Heart left ventricle (tissue), 16 donors: ENCODE measurements at regions not wholly inside any gene's neighbourhood (a gene's known extent, or its start where the extent isn't known, plus 50 kb on each side); places are given as distances from the start of the nearest gene placed in this dataset.

Source experiments
- ATAC-seq, 4 donors: fragments of 200-7000 bp; cut with Tn5 transposase; one replicate each; pipeline ENCODE4 v1.9.1; 2020 to 2022; ENCODE audit warnings: moderate library complexity in 4 of 4, mild to moderate bottlenecking in 3 of 4, moderate number of reproducible peaks in 1 of 4
- DNase-seq, 5 donors: peaks; one replicate each; pipeline ENCODE4 v3.0.0-alpha.2; 2020
- H3K27ac ChIP-seq, 12 donors: fragments of 200-600 bp; sonication (generic) in 4 of 12; one replicate each; pipeline versions ENCODE4 v1.5.0 to v1.8.0; 2016 to 2022; ENCODE audit warnings: mild to moderate bottlenecking in 2 of 12
- H3K27me3 ChIP-seq, 9 donors: fragments of 200-600 bp; sonication (generic) in 2 of 9; one replicate each; pipeline versions ENCODE4 v1.5.1 to v1.8.0; 2016 to 2022; ENCODE audit warnings: mild to moderate bottlenecking in 3 of 9
- H3K36me3 ChIP-seq, 9 donors: fragments of 200-600 bp; sonication (generic) in 2 of 9; one replicate each; pipeline versions ENCODE4 v1.5.0 to v1.8.0; 2018 to 2022; ENCODE audit warnings: mild to moderate bottlenecking in 2 of 9
- H3K4me1 ChIP-seq, 12 donors: fragments of 200-600 bp; sonication (generic) in 4 of 12; one replicate each; pipeline versions ENCODE4 v1.5.0 to v1.8.0; 2016 to 2022; ENCODE audit warnings: mild to moderate bottlenecking in 3 of 12
- H3K4me3 ChIP-seq, 12 donors: fragments of 200-600 bp; sonication (generic) in 4 of 12; one replicate each; pipeline versions ENCODE4 v1.5.0 to v1.8.0; 2017 to 2022; ENCODE audit warnings: mild to moderate bottlenecking in 9 of 12, moderate library complexity in 4 of 12
- H3K9me3 ChIP-seq, 12 donors: fragments of 200-600 bp; sonication (generic) in 4 of 12; one replicate each; pipeline versions ENCODE4 v1.5.0 to v1.8.0; 2016 to 2022; ENCODE audit warnings: mild to moderate bottlenecking in 1 of 12
- CTCF ChIP-seq, 12 donors: fragments of 200-600 bp; sonication (generic) in 4 of 12; IDR thresholded peaks; one replicate each; pipeline versions ENCODE4 v1.5.0 to v1.8.0; 2018 to 2022; ENCODE audit warnings: antibody characterized with exemption in 12 of 12, mild to moderate bottlenecking in 5 of 12
- POLR2A ChIP-seq, 2 donors: fragments of 450-650 bp; IDR thresholded peaks; one replicate each; pipeline ENCODE4 v1.6.1; 2017; ENCODE audit warnings: antibody characterized with exemption in 2 of 2, mild to moderate bottlenecking in 2 of 2, moderate library complexity in 2 of 2
- WGBS, 4 donors: extraction: QIAGEN DNeasy Blood & Tissue Kit in 2 of 4; methylation state at CpG; one replicate each; pipeline versions ENCODE4 v1.1.5 to v1.1.7; 2013 to 2018; 5-methylcytosine and 5-hydroxymethylcytosine counted together
- intact Hi-C, 10 donors: fragments of 100-400 bp; cut with DNase I; formaldehyde crosslinking; loops; one replicate each; pipeline versions ENCODE4 v1.11.1 to v1.14.2; 2022
- donor health status: ischemic (EF 13 %, LVEDD 7.1; RV severe dilation, severe dysfunction).
- donor health status: healthy with polysubstance abuse.
- donor health status: DM: no; HTN: yes; CAD: no.
- donor health status: DM: no; HTN: no; CAD: no.
- donor health status: ischemic (EF 25% LVEDD 6.9; RV normal size, moderate dysfunction).
- donor health status: ischemic (EF 25% LVEDD 5.7; RV mildly dilated, moderate dysfunction).
- donor health status: healthy.
- donor health status: DM: yes; HTN: yes; CAD: no.
- donor health status: ischemic (EF 35%, LVEDD 5.7; RV mildly dilated, moderate dysfunction).
- donor health status: nonischemic (EF 11% LVEDD 7.7; RV severe dilation, severe dysfunction).
- donor health status: DM: yes; HTN: yes; CAD: no.
- donor health status: PGD.
- donor health status: ischemic (EF 29% LVEDD 5.4; RV normal size, mild dysfunction).
- donor health status: nonischemic (EF 23%, LVEDD 6.1; RV moderate dilation, normal function).

GRCh38 chr5:174327896-174328295, 282.4 kb downstream of the NSG2 start:
- 79 to 88% (median 85%) methylated on average over 9 of the region's 9 CpGs for WGBS, 4 donors
- Histone ChIP-seq H3K4me3 (no peak overlapping the region), H3K36me3 (no peaks in the 10 kb centered on the region), H3K27me3 (peaks cover 0 to 41% (median 4%) of the 10 kb centered on the region in 9 donors), H3K27ac (no peak overlapping the region), H3K4me1 (no peaks in the 10 kb centered on the region), H3K9me3 (no peaks in the 10 kb centered on the region)
- ATAC-seq (no peak), DNase-seq (no peak)
- intact Hi-C loops: loop anchor here in 5 of 10 donors (2.0 to 10.0 kb wide), 5 partner anchors 89 to 607 kb away; no protein-coding TSS in a partner anchor
- TF ChIP-seq POLR2A (IDR thresholded peaks at IDR 0.05) (no peak), CTCF (IDR thresholded peaks at IDR 0.05) (no peak)

DNA sequence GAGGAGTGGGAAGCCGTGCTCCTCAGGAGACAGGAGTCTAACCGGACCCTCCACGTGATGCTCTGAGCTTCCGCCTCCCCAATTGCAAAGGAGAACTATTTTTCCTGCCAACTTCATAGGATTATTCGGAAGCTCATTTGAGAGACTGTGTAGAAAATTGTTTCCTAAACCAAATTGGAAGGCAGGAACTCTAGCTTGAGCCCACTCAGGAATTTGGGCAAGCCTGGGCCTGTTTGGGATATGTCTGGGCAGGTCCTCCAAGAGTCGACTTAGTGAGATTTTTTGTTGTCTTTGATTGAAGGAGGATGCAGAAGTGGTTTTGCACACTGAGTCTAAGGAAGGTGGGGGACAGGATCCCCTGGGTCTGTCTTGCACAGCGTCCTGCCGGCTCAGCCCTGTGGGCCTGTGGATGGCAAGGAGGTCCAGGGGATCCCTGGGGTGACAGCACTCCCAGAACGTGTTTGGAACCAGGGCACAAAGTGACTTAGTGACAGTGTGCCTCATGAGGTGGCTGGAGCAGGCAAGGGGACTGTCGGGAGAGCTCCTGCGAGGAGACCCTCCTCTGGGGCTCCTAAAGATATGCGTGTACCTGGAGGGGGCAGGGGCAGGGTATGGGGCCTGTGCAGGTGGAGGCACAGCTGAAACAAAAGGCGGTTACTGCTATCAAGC, 283.3 kb downstream of the NSG2 start:
- intact Hi-C loops: loop anchor here in 5 of 10 donors (2.0 to 10.0 kb wide), 5 partner anchors 89 to 606 kb away; no protein-coding TSS in a partner anchor
- ATAC-seq (no peak), DNase-seq (no peak)
- Histone ChIP-seq H3K4me3 (no peak overlapping the region), H3K36me3 (no peaks in the 10 kb centered on the region), H3K9me3 (no peaks in the 10 kb centered on the region), H3K27ac (no peak overlapping the region), H3K4me1 (no peaks in the 10 kb centered on the region), H3K27me3 (peaks cover 0 to 43% (median 0%) of the 10 kb centered on the region in 9 donors)
- no peak for TF ChIP-seq CTCF (IDR thresholded peaks at IDR 0.05)
- TF ChIP-seq POLR2A (IDR thresholded peaks at IDR 0.05): no peak
- 74 to 83% (median 79%) methylated on average over 10 to 13 of the region's 13 CpGs for WGBS, 4 donors

DNA sequence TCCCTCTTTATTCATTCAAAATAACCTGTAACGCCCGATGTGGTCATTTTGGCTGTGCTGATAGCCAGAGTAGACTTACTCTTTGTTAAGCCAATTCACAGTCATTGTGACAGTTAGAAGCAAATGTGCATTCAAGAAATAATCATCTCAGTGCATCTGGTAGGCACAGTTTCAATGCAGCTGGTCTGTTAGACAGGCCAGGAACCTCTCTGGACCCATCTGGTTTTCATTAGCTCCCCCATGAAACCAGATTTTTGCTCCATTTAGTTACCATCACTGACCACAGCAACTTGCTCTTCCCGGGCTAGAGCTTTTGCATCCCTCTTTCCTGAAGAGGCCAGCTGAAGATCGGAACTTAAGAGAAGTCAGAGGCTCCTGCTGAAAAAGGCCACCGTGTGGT, 284.2 kb downstream of the NSG2 start:
- H3K27me3 ChIP-seq: peaks cover 0 to 46% (median 0%) of the 10 kb centered on the region in 9 donors
- intact Hi-C loops: loop anchor here in 5 of 10 donors (2.0 to 10.0 kb wide), 6 partner anchors 88 to 605 kb away; no protein-coding TSS in a partner anchor
- no peak overlapping the region for H3K4me3 ChIP-seq
- DNase-seq: no peak
- ATAC-seq: peak in 2 of 4 donors; percentile 43 to 52
- no peaks in the 10 kb centered on the region for H3K36me3 ChIP-seq
- no peaks in the 10 kb centered on the region for H3K4me1 ChIP-seq
- TF ChIP-seq CTCF (IDR thresholded peaks at IDR 0.05) (no peak), POLR2A (IDR thresholded peaks at IDR 0.05) (no peak)
- no peaks in the 10 kb centered on the region for H3K9me3 ChIP-seq
- H3K27ac ChIP-seq: no peak overlapping the region
- 56 to 60% (median 59%) methylated on average over 5 of the region's 5 CpGs for WGBS, 4 donors

GRCh38 chr5:174335682-174336364, 290.3 kb downstream of the NSG2 start:
- Histone ChIP-seq H3K4me1 (peaks cover 0 to 15% (median 0%) of the 10 kb centered on the region in 12 donors), H3K27ac (no peak overlapping the region), H3K9me3 (no peaks in the 10 kb centered on the region), H3K27me3 (peaks cover 0 to 43% (median 4%) of the 10 kb centered on the region in 9 donors), H3K36me3 (no peaks in the 10 kb centered on the region), H3K4me3 (no peak overlapping the region)
- intact Hi-C loops: loop anchor here in 1 of 10 donors (10.0 kb wide), 1 partner anchor 459 kb away; no protein-coding TSS in a partner anchor
- no peak for TF ChIP-seq CTCF (IDR thresholded peaks at IDR 0.05)
- TF ChIP-seq POLR2A (IDR thresholded peaks at IDR 0.05): no peak
- 79 to 84% (median 81%) methylated on average over 13 of the region's 13 CpGs for WGBS, 4 donors
- DNase-seq (no peak), ATAC-seq (no peak)
